ENCODE measurements at regions not wholly inside any gene's neighbourhood (a gene's known extent, or its start where the extent isn't known, plus 50 kb on each side); places are given as distances from the start of the nearest gene placed in this dataset.

- TF ChIP-seq TEAD4 (IDR thresholded peaks at IDR 0.05) (no peak), NFIC (IDR thresholded peaks at IDR 0.05) (no peak), FOXM1 (IDR thresholded peaks at IDR 0.05; ENCODE audit: borderline replicate concordance, low read depth) (no peak), USF1 (IDR thresholded peaks at IDR 0.05) (no peak), RAD21 (IDR thresholded peaks at IDR 0.05; ENCODE audit: low read depth) (no peak), TCF12 (IDR thresholded peaks at IDR 0.05; ENCODE audit: low read depth) (no peak), YY1 (IDR thresholded peaks at IDR 0.05; ENCODE audit: low read depth) (no peak), CEBPB (IDR thresholded peaks at IDR 0.05) (no peak), REST (IDR thresholded peaks at IDR 0.05; ENCODE audit: low read depth) (no peak), CREB1 (IDR thresholded peaks at IDR 0.05; ENCODE audit: low read depth) (no peak), TAF1 (IDR thresholded peaks at IDR 0.05; ENCODE audit: low read depth) (no peak), MAX (IDR thresholded peaks at IDR 0.05) (no peak), ZBTB7A (IDR thresholded peaks at IDR 0.05; ENCODE audit: low read depth) (no peak), EP300 (IDR thresholded peaks at IDR 0.05; ENCODE audit: borderline replicate concordance) (no peak), EGR1 (IDR thresholded peaks at IDR 0.05) (no peak)
Observed at GRCh38 chr5:115424030-115424429, 120.5 kb downstream of the FEM1C start.

GRCh38 chr5:115423541-115423940 lies 121.0 kb downstream of the FEM1C start:
- TF ChIP-seq YY1 (IDR thresholded peaks at IDR 0.05; ENCODE audit: low read depth) (no peak), EP300 (IDR thresholded peaks at IDR 0.05; ENCODE audit: borderline replicate concordance) (no peak), ZBTB7A (IDR thresholded peaks at IDR 0.05; ENCODE audit: low read depth) (no peak), MAX (IDR thresholded peaks at IDR 0.05) (no peak), EGR1 (IDR thresholded peaks at IDR 0.05) (no peak), CREB1 (IDR thresholded peaks at IDR 0.05; ENCODE audit: low read depth) (no peak), RAD21 (IDR thresholded peaks at IDR 0.05; ENCODE audit: low read depth) (no peak), USF1 (IDR thresholded peaks at IDR 0.05) (no peak), NFIC (IDR thresholded peaks at IDR 0.05) (no peak), FOXM1 (IDR thresholded peaks at IDR 0.05; ENCODE audit: borderline replicate concordance, low read depth) (no peak)

- no peak for TF ChIP-seq CEBPB (IDR thresholded peaks at IDR 0.05)
- TF ChIP-seq TAF1 (IDR thresholded peaks at IDR 0.05; ENCODE audit: low read depth), result no peak
- no peak for TF ChIP-seq TEAD4 (IDR thresholded peaks at IDR 0.05)
- TF ChIP-seq NFIC (IDR thresholded peaks at IDR 0.05), result no peak
- no peak for TF ChIP-seq YY1 (IDR thresholded peaks at IDR 0.05; ENCODE audit: low read depth)
- TF ChIP-seq RAD21 (IDR thresholded peaks at IDR 0.05; ENCODE audit: low read depth), result no peak
Observed at GRCh38 chr5:115423051-115423450, 121.5 kb downstream of the FEM1C start.

- TF ChIP-seq NFIC (IDR thresholded peaks at IDR 0.05), result no peak
- no peak for TF ChIP-seq RAD21 (IDR thresholded peaks at IDR 0.05; ENCODE audit: low read depth)
- TF ChIP-seq TCF12 (IDR thresholded peaks at IDR 0.05; ENCODE audit: low read depth), result no peak
- 0 out of 2 replicates have a peak, but pooled peaks have one; percentile 13 for TF ChIP-seq MAX (IDR thresholded peaks at IDR 0.05)
- no peak for TF ChIP-seq TAF1 (IDR thresholded peaks at IDR 0.05; ENCODE audit: low read depth)
Observed at GRCh38 chr5:115419846-115420585, 123.6 kb upstream of the CCDC112 start.

- TF ChIP-seq FOXM1 (IDR thresholded peaks at IDR 0.05; ENCODE audit: borderline replicate concordance, low read depth) (no peak), NFIC (IDR thresholded peaks at IDR 0.05) (peak; percentile 39)
Observed at GRCh38 chr5:115418788-115419187, 122.3 kb upstream of the CCDC112 start.

GRCh38 chr5:115417076-115417475 lies 120.6 kb upstream of the CCDC112 start:
- no peak for TF ChIP-seq REST (IDR thresholded peaks at IDR 0.05; ENCODE audit: low read depth)
- TF ChIP-seq CEBPB (IDR thresholded peaks at IDR 0.05), result no peak
- TF ChIP-seq TEAD4 (IDR thresholded peaks at IDR 0.05), result no peak
- TF ChIP-seq NFIC (IDR thresholded peaks at IDR 0.05), result no peak
- TF ChIP-seq EP300 (IDR thresholded peaks at IDR 0.05; ENCODE audit: borderline replicate concordance), result no peak
- no peak for TF ChIP-seq EGR1 (IDR thresholded peaks at IDR 0.05)
- no peak for TF ChIP-seq RAD21 (IDR thresholded peaks at IDR 0.05; ENCODE audit: low read depth)
- no peak for TF ChIP-seq FOXM1 (IDR thresholded peaks at IDR 0.05; ENCODE audit: borderline replicate concordance, low read depth)
- TF ChIP-seq MAX (IDR thresholded peaks at IDR 0.05), result no peak
- no peak for TF ChIP-seq ZBTB7A (IDR thresholded peaks at IDR 0.05; ENCODE audit: low read depth)
- no peak for TF ChIP-seq CREB1 (IDR thresholded peaks at IDR 0.05; ENCODE audit: low read depth)
- no peak for TF ChIP-seq TCF12 (IDR thresholded peaks at IDR 0.05; ENCODE audit: low read depth)
- no peak for TF ChIP-seq TAF1 (IDR thresholded peaks at IDR 0.05; ENCODE audit: low read depth)
- no peak for TF ChIP-seq USF1 (IDR thresholded peaks at IDR 0.05)
- TF ChIP-seq YY1 (IDR thresholded peaks at IDR 0.05; ENCODE audit: low read depth), result no peak

Data from Ishikawa (cell line).